ENCODE measurements at regions not wholly inside any gene's neighbourhood (a gene's known extent, or its start where the extent isn't known, plus 50 kb on each side); places are given as distances from the start of the nearest gene placed in this dataset.

GRCh38 chr1:199778324-199778955 lies 249.1 kb upstream of the NR5A2 start:
- no peak for DNase-seq

- DNase-seq: no peak
These were observed 247.4 kb upstream of the NR5A2 start for GRCh38 chr1:199780091-199780490.

GRCh38 chr1:199780948-199781670 lies 246.4 kb upstream of the NR5A2 start:
- DNase-seq: no peak

- DNase-seq: no peak
These were observed 243.2 kb upstream of the NR5A2 start for GRCh38 chr1:199784138-199784895.

GRCh38 chr1:199786695-199787094 lies 240.8 kb upstream of the NR5A2 start:
- no peak for DNase-seq

GRCh38 chr1:199789141-199789540 lies 238.4 kb upstream of the NR5A2 start:
- DNase-seq: no peak

GRCh38 chr1:199791495-199791894 lies 236.0 kb upstream of the NR5A2 start:
- DNase-seq: no peak

GRCh38 chr1:199792874-199793273 lies 234.6 kb upstream of the NR5A2 start:
- DNase-seq: no peak

GRCh38 chr1:199794105-199794863 lies 233.2 kb upstream of the NR5A2 start:
- DNase-seq: no peak

- no peak for DNase-seq
These were observed 228.4 kb upstream of the NR5A2 start for GRCh38 chr1:199799116-199799515.

- no peak for DNase-seq
These were observed 223.0 kb upstream of the NR5A2 start for GRCh38 chr1:199804526-199804925.

GRCh38 chr1:199808110-199808870 lies 219.2 kb upstream of the NR5A2 start:
- no peak for DNase-seq

- no peak for DNase-seq
These were observed 218.2 kb upstream of the NR5A2 start for GRCh38 chr1:199809311-199809710.

- no peak for DNase-seq
These were observed 216.3 kb upstream of the NR5A2 start for GRCh38 chr1:199811163-199811562.

GRCh38 chr1:199813198-199813597 lies 214.3 kb upstream of the NR5A2 start:
- no peak for DNase-seq

- DNase-seq: no peak
These were observed 211.6 kb upstream of the NR5A2 start for GRCh38 chr1:199815947-199816346.

GRCh38 chr1:199817266-199817665 lies 210.2 kb upstream of the NR5A2 start:
- no peak for DNase-seq

GRCh38 chr1:199821029-199821779 lies 206.3 kb upstream of the NR5A2 start:
- no peak for DNase-seq

- no peak for DNase-seq
These were observed 195.1 kb upstream of the NR5A2 start for GRCh38 chr1:199832451-199832850.

- DNase-seq: no peak
These were observed 192.8 kb upstream of the NR5A2 start for GRCh38 chr1:199834711-199835110.

GRCh38 chr1:199836430-199836829 lies 191.1 kb upstream of the NR5A2 start:
- no peak for DNase-seq

- no peak for DNase-seq
These were observed 190.2 kb upstream of the NR5A2 start for GRCh38 chr1:199837321-199837720.
